ENCODE measurements at regions not wholly inside any gene's neighbourhood (a gene's known extent, or its start where the extent isn't known, plus 50 kb on each side); places are given as distances from the start of the nearest gene placed in this dataset.

- TF ChIP-seq, protein P1, sequence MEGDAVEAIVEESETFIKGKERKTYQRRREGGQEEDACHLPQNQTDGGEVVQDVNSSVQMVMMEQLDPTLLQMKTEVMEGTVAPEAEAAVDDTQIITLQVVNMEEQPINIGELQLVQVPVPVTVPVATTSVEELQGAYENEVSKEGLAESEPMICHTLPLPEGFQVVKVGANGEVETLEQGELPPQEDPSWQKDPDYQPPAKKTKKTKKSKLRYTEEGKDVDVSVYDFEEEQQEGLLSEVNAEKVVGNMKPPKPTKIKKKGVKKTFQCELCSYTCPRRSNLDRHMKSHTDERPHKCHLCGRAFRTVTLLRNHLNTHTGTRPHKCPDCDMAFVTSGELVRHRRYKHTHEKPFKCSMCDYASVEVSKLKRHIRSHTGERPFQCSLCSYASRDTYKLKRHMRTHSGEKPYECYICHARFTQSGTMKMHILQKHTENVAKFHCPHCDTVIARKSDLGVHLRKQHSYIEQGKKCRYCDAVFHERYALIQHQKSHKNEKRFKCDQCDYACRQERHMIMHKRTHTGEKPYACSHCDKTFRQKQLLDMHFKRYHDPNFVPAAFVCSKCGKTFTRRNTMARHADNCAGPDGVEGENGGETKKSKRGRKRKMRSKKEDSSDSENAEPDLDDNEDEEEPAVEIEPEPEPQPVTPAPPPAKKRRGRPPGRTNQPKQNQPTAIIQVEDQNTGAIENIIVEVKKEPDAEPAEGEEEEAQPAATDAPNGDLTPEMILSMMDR (IDR thresholded peaks at IDR 0.05; ENCODE audit: extremely low read depth in 1 of 2, insufficient read depth in 1 of 2, low read depth in 1 of 2, low read length in 2 of 2), result no peak
- TF ChIP-seq POLR2A (IDR thresholded peaks at IDR 0.05; ENCODE audit: low read depth, low read length), result no peak
- no peak for TF ChIP-seq POLR2AphosphoS5 (IDR thresholded peaks at IDR 0.05; ENCODE audit: insufficient read depth, low read depth, low read length)
Measured at GRCh38 chr1:45258059-45258650, 51.8 kb upstream of the ZSWIM5 start.
